Dermis microvascular lymphatic vessel endothelial cell (primary cell): ENCODE measurements at regions not wholly inside any gene's neighbourhood (a gene's known extent, or its start where the extent isn't known, plus 50 kb on each side); places are given as distances from the start of the nearest gene placed in this dataset.
"Not testable (repeated sequence)": the region's sequence is repeated elsewhere in the genome, so short reads cannot be mapped to it uniquely, and the experiment has no call there.

Experiments used
- DNase-seq, 2 donors: peaks; one replicate each; pipeline versions ENCODE4 v3.0.0 to v3.0.0-alpha.2; 2010; ENCODE audit warnings: low read depth in 2 of 2

DNA sequence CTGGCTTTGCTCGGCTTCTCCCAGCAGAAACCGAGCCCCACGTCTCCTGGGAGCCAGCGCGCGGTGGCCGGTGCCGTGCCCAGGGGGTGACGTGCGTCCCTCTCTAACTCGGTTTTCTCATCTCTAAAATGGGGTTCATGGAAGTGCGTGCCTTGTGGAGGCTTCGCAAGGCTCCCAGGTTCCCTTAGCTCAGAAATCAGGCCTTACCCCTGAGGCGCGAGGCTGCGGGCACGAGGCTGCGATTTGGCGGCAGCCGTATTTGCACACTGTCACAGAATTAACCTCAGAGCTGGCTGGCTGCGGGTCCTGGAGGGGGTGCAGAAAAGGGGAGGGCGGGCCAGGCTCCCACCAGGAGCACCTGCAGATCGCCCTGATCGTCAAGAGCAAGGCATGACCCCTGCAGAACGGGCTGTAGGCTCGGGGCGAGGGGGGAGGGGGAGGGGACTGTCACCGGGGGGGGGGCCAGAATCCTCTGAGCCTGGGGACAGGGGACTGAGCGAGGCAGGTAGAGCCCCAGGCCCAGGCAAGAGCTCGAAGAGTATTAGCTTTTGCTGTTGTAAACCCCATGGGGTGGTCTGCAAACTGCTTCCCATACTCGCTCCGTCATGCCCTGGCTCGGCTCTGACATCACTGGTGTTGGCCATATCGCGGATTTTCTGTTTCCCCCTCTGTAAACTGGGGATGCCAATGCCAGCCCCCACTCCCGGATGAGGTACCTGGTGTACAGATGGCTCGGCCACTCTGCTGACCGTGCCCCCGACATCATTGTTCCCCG lies 62.2 kb downstream of the CCNE1 start:
- no peak for DNase-seq

DNA sequence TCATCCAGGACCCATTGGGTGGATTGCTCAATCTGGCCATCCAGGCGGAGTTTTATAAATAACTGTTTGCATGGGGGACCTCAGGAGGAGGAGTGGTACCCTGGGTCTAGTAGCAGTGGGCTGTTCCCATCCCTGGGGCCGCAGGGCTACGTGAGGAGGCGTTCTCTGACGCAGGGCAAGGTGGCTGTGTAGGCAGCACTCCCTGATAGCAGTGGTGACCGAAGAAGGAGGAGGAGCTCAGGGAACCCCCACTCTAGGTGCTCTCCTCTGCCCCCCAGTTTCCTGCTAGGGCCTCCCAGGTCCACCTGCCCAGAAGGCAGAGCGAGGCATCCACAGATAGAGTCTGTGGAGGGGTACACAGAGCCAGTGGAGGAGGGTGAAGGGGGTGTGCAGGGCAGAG lies 64.1 kb downstream of the CCNE1 start:
- no peak for DNase-seq

DNA sequence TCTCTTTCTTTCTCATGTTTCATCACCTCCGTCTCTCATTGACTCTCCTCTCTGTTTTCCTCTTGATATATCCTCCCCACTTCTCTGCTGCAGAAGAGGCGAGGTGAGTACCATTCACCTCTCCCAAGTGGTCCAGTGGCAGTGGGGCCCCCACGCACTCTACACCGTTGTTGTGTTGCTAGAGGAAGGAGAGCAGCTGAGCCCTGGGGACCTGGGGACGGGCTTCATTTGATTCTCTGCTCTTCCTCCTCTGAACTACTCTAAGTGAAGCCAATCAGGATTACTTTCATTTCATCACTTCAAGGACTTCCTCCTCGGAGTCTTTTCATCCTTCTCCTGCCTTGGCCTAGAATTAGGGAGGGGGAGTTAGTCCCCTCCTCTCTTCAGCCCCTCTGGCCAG lies 64.6 kb downstream of the CCNE1 start:
- no peak for DNase-seq

DNA sequence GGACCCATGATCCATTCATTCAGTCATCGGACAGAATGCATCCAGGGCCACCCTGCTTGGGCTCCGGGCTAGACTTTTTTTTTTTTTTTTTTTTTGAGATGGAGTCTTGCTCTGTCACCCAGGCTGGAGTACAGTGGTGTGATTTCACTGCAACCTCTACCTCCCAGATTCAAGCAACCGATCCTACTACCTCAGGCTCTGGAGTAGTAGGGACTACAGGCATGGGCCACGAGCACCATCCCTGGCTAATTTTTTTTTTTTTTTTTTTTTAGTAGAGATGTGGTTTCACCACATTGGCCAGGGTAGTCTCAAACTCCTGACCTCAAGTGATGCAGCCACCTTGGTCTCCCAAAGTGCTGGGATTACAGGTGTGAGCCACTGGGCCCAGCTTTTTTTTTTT lies 65.1 kb downstream of the CCNE1 start:
- not testable (repeated sequence) for DNase-seq

DNA sequence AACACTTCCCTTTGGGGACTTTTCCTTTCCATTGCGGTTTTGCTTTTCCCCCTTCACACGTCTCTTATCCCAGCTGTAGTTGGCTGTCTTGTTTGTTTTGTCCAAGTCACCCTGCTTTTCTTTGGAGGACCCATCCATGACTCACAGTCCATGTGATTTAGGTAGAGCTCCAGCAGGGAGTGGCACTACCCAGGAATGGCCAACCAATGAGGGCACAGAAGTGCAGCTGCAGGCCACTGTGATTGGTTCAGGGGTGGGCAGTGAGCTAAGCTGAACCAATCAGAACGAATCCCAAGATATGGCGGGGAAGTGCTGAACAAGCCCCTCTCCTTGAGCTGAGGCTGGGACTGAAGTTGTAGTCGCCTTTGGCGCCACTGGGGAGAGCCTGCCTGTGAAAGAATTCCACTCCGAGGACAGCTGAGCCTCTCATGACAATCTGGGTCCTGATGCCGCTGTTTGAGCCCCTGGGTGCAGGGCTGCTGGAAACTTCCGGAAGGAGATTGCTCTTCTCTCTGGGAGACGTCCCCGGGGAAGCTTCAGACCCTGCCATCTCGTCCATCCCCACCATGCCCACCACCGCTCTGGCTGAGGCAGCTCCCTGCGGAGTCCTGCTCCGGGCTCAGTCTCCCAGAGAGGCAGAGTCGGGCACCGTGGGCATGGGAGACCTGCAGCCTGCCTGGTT lies 62.9 kb upstream of the URI1 start:
- DNase-seq = peak in 1 of 2 donors; percentile 7

DNA sequence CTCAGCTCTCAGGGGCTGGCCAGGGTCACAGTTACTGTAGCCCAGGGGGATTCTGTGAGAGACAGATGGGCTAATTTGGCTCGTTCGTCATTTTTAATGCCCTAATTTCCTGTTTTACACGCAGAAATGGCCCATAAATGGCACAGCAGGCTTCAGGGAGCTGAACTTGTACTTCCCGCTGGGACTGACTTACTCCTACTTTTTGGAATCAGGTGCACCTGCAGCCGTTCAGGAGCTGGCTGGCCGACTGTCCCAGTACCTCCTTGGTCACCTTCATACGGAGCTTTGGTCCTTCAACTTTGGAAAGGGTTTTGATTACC lies 62.4 kb upstream of the URI1 start:
- no peak for DNase-seq

DNA sequence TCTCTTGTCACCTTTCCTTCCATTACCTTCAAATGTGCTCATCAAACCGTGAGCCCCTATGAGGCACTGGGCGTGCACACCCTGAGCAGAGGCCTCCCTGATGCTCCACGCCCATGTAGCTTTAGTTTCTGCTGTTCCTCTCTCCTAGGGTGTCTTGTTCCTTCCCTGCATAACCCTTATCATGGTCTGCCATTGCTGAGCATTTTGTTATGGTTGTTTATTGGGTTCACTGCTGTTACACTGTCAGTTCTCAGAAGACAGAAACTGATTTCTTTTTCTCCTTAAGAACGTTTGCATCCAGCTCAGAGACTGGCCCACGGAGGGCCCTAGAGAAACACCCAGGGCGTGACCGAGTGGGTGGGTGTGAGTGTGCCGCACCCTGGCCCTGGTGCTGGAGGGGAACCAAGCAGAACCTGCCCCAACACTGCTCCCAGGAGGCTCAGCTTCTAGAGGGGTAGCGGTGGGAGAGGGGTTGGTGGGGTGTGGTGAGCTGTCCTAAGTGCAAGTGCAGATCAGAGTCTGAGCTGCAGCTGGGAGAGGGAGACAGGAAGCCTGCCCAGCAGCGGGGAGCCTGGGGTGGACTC lies 61.4 kb upstream of the URI1 start:
- DNase-seq = no peak

DNA sequence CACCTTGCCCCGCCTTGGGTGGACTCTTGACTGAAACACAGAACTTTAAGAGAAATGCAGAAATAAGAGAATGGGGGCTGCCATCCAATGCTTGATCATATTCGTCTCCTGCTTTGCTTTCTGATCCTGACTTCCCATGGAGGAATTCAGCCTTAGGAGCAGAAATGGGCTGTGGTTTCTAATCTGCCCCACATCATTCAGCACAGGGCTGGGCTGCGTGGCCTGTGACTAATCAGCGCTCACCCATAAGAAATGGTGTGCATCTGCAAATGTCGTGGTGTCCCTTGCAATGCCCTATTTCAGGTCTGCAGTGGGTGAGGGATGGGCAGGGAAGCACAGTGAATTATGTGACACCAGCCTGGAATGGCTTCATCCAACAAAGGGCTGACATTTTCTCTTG lies 60.7 kb upstream of the URI1 start:
- DNase-seq = no peak

DNA sequence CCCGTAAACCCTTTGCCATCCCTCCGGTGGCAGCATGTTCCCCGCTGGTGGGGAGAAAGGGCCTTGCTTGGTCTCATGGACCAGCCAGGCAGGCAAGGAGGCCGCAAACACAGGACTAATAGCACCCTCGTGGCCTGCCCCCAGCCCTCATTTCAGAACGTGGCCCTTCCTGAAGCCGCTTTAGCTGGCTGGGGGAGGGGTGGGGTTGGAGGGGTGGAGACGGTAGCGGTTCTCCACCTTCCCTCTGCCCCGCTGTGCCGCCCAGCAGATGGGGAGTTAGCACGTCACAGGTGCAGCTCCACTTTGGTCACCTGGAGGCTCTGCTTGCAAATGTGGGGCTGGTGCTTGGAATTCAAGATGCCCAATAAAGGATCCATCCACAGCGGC lies 59.3 kb upstream of the URI1 start:
- no peak for DNase-seq

DNA sequence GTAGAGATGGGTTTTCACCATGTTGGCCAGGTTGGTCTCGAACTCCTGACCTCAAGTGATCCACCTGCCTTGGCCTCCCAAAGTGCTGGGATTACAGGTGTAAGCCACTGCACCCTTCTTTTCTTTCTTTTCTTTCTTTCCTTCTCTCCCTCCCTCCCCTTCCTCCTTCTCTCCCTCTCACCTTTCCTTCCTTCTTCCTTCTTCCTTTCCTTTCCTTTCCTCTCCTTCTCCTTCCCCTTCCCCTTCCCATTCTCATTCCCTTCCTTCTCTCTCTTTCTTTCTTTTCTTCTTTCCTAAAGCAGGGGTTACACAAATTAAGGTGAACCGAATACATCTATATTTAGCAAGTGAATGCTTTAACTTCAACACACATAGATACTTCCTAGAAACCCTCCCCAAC lies 58.0 kb upstream of the URI1 start:
- no peak for DNase-seq

DNA sequence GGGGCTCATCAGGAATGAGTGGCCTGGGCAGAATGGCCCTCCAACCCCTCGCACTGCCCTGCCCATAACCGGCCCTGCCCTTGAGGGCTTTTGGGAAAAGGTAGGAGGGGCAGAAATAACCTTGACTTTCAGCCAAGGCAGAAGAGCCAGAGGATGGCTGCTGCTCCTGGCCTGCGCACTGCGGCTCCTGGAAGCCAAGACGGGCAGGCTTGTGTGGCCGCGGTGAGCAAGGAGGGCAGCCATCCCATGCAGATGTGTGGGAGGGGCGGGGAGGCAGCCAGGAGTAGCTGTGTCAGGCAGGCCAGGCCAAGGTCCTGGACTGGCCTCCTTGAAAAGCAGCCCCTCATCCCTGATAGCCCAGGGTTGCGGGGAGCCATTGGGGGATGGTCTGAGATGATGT lies 57.6 kb upstream of the URI1 start:
- DNase-seq = no peak

DNA sequence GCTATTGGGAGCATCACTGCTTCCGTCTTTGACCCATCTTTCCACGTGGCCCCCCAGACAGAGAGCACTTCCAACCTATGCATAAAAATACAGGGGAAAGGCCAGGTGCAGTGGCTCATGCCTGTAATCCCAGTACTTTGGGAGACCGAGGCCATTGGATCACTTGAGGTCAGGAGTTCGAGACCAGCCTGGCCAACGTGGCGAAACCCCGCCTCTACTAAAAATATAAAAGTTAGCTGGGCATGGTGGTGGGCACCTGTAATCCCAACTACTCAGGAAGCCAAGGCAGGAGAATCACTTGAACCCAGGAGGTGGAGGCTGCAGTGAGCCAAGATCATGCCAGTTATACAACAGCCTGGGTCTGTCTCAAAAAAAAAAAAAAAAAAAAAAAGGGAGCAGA lies 55.9 kb upstream of the URI1 start:
- DNase-seq = not testable (repeated sequence)

DNA sequence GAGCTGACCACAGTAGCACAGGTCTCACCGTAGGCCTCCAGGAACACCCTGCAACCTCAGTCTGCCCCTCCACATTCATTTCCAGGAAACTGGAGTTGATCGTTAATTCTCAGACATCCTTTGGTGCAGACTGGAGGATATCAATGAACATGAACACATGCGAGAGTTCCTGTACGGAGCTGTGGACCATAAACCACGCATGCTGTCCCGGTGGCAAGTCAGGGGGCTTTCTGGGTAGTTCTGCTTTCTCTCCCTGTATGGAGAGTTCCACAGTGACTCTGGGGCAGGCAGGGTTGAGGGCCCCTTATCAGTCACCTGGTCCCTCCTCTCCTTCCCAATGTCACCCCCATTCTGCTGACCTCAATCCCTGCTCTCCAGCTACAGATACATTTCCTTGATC lies 55.5 kb upstream of the URI1 start:
- DNase-seq = no peak

DNA sequence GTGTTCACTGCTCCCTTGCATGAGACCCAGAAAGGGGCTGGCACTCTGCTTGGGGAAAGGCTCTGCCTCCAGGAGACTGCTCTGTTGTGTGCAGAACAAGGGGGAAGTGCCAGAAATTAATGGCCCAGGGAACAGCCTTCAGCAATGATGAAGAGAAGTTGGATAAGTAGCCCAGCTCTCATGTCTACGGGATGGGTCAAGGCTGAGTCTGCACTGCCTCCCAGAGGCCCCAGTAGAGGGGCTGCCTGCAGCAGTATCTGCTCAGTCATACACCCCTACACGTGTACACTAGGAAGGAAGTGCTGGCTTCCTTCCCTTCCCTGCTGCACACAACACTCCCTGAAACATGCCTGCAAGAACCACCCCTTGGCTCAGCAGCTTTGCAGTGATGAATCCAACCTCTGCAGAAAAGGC lies 54.6 kb upstream of the URI1 start:
- DNase-seq = peak; percentile 30 to 33

DNA sequence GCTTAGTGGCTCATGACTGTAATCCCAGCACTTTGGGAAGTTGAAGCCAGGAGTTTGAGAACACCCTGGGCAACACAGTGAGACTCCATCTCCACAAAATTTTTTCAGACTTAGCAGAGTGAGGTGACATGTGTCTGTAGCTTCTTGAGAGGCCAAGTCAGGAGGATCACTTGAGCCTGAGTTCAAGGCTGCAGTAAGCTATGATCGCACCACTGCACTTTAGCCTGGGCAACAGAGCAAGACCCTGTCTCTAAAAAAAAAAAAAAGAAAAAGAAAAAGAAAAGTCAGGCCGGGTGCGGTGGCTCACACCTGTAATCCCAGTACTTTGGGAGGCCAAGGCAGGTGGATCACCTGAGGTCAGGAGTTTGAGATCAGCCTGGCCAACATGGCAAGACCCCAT lies 54.0 kb upstream of the URI1 start:
- DNase-seq = not testable (repeated sequence)

DNA sequence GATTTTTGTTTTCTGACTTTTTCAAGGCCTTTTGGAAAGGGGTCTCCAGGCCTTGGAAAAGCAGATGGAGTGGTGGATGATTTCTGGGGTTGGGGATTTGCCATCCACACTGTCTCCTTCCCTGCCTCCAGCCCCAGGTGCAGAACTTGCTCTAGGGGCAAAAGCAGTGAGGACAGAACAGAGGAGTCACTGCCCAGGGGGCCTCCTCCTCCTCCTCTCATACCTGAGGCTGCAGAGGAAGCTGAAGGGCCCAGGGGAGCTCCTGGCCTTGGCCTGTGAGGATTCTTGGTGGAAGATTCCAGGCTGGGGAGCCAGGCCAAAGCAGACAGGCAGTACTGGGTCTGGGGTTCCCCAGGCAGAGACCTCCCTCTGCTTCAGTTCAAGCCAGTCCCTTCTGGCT lies 52.3 kb upstream of the URI1 start:
- no peak for DNase-seq

DNA sequence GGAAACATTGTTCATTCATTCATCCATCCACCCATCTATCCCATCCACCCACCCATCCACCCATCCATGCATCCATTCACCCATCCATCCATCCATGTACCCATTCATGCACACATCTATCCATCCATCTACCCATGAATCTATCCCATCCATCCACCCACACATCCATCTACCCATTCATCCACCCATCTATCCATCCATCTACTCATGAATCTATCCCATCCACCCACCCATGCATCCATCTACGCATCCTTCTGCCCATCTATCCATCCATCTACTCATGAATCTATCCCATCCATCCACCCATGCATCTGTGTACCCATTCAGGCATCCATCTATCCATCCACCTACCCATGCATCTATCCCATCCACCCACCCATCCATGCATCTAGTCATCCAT lies 51.6 kb upstream of the URI1 start:
- DNase-seq = no peak
